ENCODE measurements at regions not wholly inside any gene's neighbourhood (a gene's known extent, or its start where the extent isn't known, plus 50 kb on each side); places are given as distances from the start of the nearest gene placed in this dataset.

- TF ChIP-seq POLR2AphosphoS5 (IDR thresholded peaks at IDR 0.05; ENCODE audit: borderline replicate concordance, low read depth, low read length) = no peak
- TF ChIP-seq EZH2 (IDR thresholded peaks at IDR 0.05) = no peak
- no peak for TF ChIP-seq FOXP2 (optimal IDR thresholded peaks at IDR 0.05; ENCODE audit: control extremely low read depth, extremely low read length, insufficient read depth)
Observed at GRCh38 chr3:176055836-176056235, 1141.4 kb downstream of the TBL1XR1 start.
